RPMI8226 (cell line): ENCODE measurements at regions not wholly inside any gene's neighbourhood (a gene's known extent, or its start where the extent isn't known, plus 50 kb on each side); places are given as distances from the start of the nearest gene placed in this dataset.
"Not testable (repeated sequence)": the region's sequence is repeated elsewhere in the genome, so short reads cannot be mapped to it uniquely, and the experiment has no call there.

ENCODE experiments used
- DNase-seq: peaks from one replicate; pipeline ENCODE4 v3.0.0-alpha.2; 2015

GRCh38 chr13:66237411-66238062 lies 992.6 kb downstream of the PCDH9 start:
- no peak for DNase-seq

DNA sequence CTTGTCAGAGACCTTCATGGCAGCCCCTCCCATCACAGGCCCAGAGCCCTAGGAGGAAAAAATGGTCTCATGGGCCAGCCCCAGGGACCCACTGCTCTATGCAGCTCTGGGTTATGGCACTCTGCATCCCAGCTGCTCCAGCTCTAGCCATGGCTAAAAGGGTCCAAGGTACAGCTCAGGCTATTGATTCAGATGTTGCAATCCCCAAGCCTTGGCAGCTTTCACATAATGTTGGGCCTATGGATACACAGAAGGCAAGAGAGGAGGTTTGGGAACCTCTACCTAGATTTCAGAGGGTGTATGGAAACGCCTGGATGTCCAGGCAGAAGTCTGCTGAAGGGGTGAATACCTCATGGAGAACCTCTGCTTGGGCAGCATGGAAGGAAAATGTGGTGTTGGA lies 996.0 kb downstream of the PCDH9 start:
- DNase-seq: no peak

DNA sequence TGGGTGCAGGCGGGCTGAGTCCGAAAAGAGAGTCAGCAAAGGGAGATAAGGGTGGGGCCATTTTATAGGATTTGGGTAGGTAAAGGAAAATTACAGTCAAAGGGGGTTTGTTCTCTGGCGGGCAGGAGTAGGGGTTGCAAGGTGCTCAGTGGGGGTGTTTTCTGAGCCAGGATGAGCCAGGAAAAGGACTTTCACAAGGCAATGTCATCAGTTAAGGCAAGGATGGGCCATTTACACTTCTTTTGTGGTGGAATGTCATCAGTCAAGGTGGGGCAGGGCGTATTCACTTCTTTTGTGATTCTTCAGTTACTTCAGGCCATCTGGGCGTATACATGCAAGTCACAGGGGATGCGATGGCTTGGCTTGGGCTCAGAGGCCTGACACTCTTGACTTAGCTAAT lies 998.2 kb downstream of the PCDH9 start:
- DNase-seq: not testable (repeated sequence)

DNA sequence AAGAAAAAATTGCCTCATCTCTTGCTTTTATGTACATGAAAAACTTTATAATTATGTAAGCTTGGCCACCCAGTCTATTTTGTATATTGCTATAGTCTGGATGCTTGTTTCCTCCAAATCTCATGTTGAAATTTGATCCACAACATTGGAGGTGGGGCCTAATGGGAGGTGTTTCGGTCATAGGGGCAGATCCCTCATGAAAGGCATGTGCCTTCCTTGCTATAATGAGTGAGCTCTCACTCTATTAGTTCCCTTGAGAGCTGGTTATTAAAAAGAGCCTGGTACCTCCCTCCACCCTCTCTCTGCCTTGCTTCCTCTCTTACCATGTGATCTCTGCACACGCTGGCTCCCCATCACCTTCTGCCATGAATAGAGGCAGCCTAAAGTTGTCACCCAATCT lies 1005.1 kb downstream of the PCDH9 start:
- DNase-seq: no peak

DNA sequence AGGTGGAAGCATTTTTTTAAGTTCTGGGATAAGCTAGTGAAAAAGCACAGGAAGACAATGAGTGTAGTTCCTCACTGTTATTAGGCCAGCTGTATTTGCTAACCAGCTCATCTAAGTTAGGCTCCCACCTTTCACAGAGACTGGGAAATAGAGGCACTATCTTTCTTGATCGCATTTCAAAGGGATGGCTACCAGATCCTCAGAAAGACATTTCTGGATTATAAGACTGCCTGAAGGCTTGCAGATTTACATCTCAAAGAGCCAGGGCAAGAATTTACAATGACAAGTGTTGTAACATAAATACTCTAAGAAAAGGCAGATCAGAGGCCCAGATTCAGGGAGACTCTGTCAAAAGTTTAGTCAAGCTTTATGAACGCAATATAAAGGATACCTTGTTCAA lies 1005.5 kb downstream of the PCDH9 start:
- no peak for DNase-seq

GRCh38 chr13:66222926-66223325 lies 1007.2 kb downstream of the PCDH9 start:
- DNase-seq: no peak

DNA sequence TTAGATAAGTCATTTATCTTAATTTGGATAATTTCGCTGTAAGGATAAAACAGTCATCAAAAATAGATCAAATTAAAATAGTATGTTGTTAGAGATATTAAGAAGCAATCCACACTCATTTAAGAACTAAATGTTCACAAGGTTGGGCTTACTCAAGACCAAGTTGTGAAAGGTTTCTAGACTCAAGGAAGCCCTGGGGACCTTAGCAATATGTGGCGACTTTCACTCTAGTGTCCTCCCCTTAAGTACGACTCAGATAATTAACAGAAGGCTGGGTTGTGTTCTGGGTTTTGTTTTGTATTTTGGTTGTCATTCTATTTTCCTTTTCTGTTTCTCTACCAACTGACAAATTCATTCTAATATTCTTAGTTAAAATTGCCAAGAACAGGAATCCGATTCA lies 1008.0 kb downstream of the PCDH9 start:
- DNase-seq: no peak

GRCh38 chr13:66219506-66219905 lies 1010.6 kb downstream of the PCDH9 start:
- DNase-seq: no peak

DNA sequence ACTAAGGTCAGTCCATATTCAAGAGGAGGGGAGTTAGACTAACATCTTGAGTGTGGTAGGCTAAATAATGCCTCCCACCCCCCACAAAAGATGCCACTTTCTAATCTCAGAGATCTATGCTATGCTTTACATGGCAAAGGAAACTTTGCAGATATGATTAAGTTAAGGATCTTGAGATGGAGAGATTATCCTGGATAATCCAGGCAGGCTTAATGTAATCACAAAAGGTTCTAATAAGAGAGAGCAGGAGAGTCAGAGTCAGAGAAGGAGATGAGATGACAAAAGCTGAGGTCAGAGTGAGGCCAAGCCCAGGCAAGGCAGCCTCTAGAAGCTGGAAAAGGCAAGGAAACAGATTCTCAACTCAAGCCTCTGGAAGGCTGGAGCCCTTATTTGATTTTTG lies 1011.6 kb downstream of the PCDH9 start:
- DNase-seq: no peak

- no peak for DNase-seq
Measured at GRCh38 chr13:66216728-66217127, 1013.4 kb downstream of the PCDH9 start.

DNA sequence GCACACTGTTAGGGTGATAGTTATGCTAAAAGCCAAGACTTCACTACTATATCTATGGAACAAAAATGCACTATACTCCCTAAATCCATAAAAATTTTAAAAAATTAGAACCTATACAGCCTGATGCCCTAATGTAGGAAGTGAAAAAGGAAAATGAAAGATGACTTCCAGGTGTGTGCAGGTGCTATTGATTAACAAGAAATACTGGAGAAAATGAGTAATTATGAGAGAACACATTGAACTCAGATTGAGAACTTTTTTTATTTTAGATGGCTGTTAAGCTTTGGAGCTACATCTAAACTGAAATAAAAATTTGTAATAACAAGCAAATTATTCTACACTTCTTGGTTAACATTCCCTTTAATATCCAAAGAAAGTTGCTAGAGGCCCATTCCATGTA lies 1015.7 kb downstream of the PCDH9 start:
- DNase-seq: no peak

- no peak for DNase-seq
Measured at GRCh38 chr13:66212511-66212910, 1017.6 kb downstream of the PCDH9 start.

GRCh38 chr13:66210677-66211076 lies 1019.5 kb downstream of the PCDH9 start:
- no peak for DNase-seq

GRCh38 chr13:66208589-66208988 lies 1021.5 kb downstream of the PCDH9 start:
- DNase-seq: no peak

- DNase-seq: no peak
Measured at GRCh38 chr13:66207610-66208009, 1022.5 kb downstream of the PCDH9 start.

DNA sequence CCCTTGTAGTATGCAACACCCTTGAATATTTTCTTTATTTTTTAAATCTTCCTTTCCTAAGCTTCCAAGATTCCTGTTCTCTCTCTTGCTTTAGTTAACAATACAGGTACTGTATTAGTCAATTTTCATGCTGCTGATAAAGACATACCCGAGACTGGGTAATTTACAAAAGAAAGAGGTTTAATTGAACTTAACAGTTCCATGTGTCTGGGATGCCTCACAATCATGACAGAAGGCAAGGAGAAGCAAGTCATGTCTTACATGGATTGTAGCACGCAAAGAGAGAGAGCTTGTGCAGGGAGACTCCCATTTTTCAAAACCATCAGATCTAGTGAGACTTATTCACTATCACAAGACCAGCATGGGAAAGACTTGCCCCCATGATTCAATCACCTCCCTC lies 1024.3 kb downstream of the PCDH9 start:
- DNase-seq: no peak

GRCh38 chr13:66200555-66200954 lies 1029.6 kb downstream of the PCDH9 start:
- no peak for DNase-seq

GRCh38 chr13:66195238-66195637 lies 1034.9 kb downstream of the PCDH9 start:
- no peak for DNase-seq

GRCh38 chr13:66189986-66190385 lies 1040.2 kb downstream of the PCDH9 start:
- no peak for DNase-seq

GRCh38 chr13:66180836-66181235 lies 1049.3 kb downstream of the PCDH9 start:
- no peak for DNase-seq

DNA sequence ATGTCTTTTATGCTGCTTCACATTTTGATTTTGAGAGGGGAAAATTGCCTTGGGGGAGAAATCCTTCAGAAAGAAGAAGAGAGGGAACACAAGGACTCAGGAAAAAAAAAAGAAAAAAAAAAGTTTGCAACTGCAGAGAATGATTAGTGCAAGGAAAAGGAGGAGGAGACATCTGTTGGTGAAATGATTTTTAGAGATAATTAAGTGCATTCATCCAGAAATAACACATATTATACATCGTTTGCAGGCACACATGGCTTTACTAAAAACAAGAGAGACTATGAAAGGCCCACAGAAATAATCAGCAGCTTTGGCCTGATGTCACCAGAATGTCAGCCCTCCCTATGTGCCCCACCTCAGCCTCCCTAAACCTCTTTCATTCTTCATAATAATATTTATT lies 1058.2 kb downstream of the PCDH9 start:
- no peak for DNase-seq

- no peak for DNase-seq
Measured at GRCh38 chr13:66162470-66162869, 1067.7 kb downstream of the PCDH9 start.

GRCh38 chr13:66159511-66159910 lies 1070.6 kb downstream of the PCDH9 start:
- DNase-seq: no peak

DNA sequence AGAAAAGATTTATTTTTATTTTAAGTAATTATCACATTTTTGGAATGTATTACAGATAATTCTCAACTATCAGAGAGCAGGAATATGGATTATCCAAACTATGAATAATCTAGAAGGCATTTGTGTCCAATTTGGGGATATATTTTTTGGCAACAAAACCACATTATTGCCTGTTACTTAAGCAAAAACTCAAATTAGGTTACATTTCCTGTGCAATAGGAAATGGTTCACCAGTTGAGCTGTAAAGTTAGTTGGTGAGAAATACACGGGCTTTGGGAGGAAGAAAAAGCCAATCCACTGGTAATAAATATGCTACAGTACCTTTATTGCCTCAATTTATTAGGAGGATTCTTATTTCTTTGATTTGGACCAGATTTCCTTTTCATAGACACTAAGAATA lies 1075.2 kb downstream of the PCDH9 start:
- DNase-seq: no peak

DNA sequence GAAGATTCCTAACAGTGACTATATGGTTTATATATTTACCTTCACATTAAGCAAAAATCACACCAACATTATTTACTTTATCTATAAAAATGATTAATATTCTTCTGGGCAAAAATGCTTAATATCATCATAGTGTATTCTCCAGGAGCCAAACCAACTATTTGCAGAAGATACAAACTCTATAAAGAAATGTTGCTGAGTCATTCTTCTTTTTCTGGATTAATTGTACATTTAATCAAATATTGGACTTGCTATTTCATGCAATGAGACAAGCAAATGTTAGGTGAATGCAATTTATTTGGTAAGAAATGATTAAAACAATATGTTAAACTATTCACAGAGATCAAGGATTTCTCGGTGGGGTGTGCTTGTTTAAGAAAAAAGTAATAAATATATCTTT lies 1075.8 kb downstream of the PCDH9 start:
- no peak for DNase-seq

- DNase-seq: no peak
Measured at GRCh38 chr13:66152596-66152995, 1077.5 kb downstream of the PCDH9 start.
